ENCODE measurements at regions not wholly inside any gene's neighbourhood (a gene's known extent, or its start where the extent isn't known, plus 50 kb on each side); places are given as distances from the start of the nearest gene placed in this dataset.

- DNase-seq (ENCODE audit: low read depth), result no peak
- H3K4me3 ChIP-seq (replicated peaks; ENCODE audit: low read depth, low read length), result no peak overlapping the region
- TF ChIP-seq, protein P1, sequence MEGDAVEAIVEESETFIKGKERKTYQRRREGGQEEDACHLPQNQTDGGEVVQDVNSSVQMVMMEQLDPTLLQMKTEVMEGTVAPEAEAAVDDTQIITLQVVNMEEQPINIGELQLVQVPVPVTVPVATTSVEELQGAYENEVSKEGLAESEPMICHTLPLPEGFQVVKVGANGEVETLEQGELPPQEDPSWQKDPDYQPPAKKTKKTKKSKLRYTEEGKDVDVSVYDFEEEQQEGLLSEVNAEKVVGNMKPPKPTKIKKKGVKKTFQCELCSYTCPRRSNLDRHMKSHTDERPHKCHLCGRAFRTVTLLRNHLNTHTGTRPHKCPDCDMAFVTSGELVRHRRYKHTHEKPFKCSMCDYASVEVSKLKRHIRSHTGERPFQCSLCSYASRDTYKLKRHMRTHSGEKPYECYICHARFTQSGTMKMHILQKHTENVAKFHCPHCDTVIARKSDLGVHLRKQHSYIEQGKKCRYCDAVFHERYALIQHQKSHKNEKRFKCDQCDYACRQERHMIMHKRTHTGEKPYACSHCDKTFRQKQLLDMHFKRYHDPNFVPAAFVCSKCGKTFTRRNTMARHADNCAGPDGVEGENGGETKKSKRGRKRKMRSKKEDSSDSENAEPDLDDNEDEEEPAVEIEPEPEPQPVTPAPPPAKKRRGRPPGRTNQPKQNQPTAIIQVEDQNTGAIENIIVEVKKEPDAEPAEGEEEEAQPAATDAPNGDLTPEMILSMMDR (IDR thresholded peaks at IDR 0.05; ENCODE audit: low read length, missing control alignments), result no peak
Measured at GRCh38 chr2:88837511-88838160, 146.2 kb downstream of the RPIA start.

GRCh38 chr2:88838165-88838635, 146.7 kb downstream of the RPIA start:
- no peak for DNase-seq (ENCODE audit: low read depth)
- no peak overlapping the region for H3K4me3 ChIP-seq (replicated peaks; ENCODE audit: low read depth, low read length)
- TF ChIP-seq, protein P1 (IDR thresholded peaks at IDR 0.05; ENCODE audit: low read length, missing control alignments), result no peak

DNA sequence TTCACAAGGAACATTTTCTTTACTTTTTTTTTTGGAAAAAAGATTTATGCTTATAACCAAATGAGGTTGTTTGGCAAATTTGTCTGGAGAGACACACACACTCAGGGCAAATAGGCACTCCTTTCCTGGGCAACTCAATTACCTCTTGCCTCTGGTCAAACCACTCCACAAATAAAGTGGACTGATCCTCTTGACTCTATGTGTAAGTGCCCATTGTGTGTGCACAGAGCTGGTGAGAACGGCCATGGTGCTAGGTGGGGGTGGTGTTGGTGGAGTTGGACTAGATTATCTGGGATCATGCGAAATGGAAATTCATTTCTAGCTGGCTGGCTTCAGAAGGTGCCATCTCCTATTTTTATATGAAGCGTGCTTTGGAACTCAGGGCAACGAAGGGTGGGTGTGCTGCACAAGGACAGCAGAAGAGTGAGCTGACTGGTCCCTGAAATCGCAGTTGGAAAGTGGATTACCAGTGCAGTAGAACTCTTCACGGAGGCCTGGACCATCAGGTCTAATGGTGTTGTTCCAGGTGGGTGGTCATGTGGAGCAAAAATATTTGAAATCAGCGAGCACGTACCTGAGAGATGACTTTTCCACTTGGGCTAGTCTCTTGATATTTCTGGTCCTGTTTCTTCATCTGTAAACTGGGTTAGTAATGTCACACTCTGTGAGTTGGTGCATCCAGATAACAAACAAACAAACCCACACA, 149.9 kb downstream of the RPIA start:
- DNase-seq (ENCODE audit: low read depth), result no peak
- TF ChIP-seq, protein P1 (IDR thresholded peaks at IDR 0.05; ENCODE audit: low read length, missing control alignments), result no peak

DNA sequence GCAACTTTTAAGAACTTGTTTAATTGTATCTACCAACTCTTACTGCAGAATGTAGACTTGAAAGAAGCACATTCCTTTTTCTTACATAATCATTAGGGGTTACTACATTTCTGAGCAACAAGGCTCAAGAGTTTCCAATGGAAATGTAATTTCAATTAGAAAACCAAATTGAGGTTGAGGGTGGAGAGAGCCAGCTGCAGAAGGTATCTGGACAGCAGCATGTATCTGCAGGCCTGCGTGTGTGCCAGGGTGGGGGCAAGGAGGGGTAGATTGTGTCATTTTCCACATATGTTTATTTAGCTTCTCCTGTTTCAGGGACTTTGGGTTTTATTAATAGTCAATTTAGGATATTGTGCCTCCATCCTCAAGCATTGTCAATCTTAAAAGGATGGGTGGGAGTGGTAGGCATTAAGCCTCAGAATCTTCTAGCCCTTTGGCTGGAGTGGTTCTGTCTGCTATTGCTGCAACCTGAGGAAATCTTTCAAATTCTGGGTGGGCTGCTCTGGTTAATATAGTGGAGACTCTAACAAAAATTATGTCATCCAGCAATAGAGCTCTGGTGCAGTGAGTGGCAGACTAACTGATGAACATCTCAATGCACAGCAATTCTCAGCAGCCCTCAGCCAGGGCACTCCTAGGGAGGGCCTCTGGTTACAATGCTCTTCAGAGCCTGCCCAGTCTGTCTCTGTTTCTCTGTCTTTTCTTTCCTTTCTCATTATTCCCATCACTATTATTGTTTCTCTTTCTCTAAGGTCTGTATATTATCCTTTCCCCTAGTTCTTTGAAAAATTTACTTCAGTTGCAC, 151.4 kb downstream of the RPIA start:
- TF ChIP-seq, protein P1 (IDR thresholded peaks at IDR 0.05; ENCODE audit: low read length, missing control alignments), result no peak
- no peak for DNase-seq (ENCODE audit: low read depth)
- no peak overlapping the region for H3K4me3 ChIP-seq (replicated peaks; ENCODE audit: low read depth, low read length)

More for the DNA sequence above, 149.9 kb downstream of the RPIA start:
- H3K4me3 ChIP-seq (replicated peaks; ENCODE audit: low read depth, low read length), result no peak overlapping the region

GRCh38 chr2:88843651-88844050, 152.2 kb downstream of the RPIA start:
- no peak for DNase-seq (ENCODE audit: low read depth)
- H3K4me3 ChIP-seq (replicated peaks; ENCODE audit: low read depth, low read length), result no peak overlapping the region
- TF ChIP-seq, protein P1 (IDR thresholded peaks at IDR 0.05; ENCODE audit: low read length, missing control alignments), result no peak

GRCh38 chr2:88844960-88845359, 153.5 kb downstream of the RPIA start:
- TF ChIP-seq, protein P1 (IDR thresholded peaks at IDR 0.05; ENCODE audit: low read length, missing control alignments), result no peak
- no peak for DNase-seq (ENCODE audit: low read depth)
- H3K4me3 ChIP-seq (replicated peaks; ENCODE audit: low read depth, low read length), result no peak overlapping the region
